ENCODE measurements at regions not wholly inside any gene's neighbourhood (a gene's known extent, or its start where the extent isn't known, plus 50 kb on each side); places are given as distances from the start of the nearest gene placed in this dataset.

GRCh38 chr1:239507826-239508225 lies 121.5 kb downstream of the CHRM3 start:
- no peaks in the 10 kb centered on the region for H3K36me3 ChIP-seq
- no peak overlapping the region for H3K27ac ChIP-seq
- 45% methylated on average over 1 of the region's 1 CpG for WGBS (ENCODE audit: insufficient coverage, low coverage, low lambda C conversion rate, missing lambda C conversion rate)
- TF ChIP-seq POLR2A (IDR thresholded peaks at IDR 0.05), result no peak
- TF ChIP-seq, protein P1, sequence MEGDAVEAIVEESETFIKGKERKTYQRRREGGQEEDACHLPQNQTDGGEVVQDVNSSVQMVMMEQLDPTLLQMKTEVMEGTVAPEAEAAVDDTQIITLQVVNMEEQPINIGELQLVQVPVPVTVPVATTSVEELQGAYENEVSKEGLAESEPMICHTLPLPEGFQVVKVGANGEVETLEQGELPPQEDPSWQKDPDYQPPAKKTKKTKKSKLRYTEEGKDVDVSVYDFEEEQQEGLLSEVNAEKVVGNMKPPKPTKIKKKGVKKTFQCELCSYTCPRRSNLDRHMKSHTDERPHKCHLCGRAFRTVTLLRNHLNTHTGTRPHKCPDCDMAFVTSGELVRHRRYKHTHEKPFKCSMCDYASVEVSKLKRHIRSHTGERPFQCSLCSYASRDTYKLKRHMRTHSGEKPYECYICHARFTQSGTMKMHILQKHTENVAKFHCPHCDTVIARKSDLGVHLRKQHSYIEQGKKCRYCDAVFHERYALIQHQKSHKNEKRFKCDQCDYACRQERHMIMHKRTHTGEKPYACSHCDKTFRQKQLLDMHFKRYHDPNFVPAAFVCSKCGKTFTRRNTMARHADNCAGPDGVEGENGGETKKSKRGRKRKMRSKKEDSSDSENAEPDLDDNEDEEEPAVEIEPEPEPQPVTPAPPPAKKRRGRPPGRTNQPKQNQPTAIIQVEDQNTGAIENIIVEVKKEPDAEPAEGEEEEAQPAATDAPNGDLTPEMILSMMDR (IDR thresholded peaks at IDR 0.05), result no peak
- no peak overlapping the region for H3K4me3 ChIP-seq
- intact Hi-C loops (cut with DNase I), result no loop called here
- no peaks in the 10 kb centered on the region for H3K27me3 ChIP-seq
- no peaks in the 10 kb centered on the region for H3K4me1 ChIP-seq
- DNase-seq, result no peak
- H3K9me3 ChIP-seq, result no peaks in the 10 kb centered on the region
- no peak for ATAC-seq

GRCh38 chr1:239511875-239512274 lies 125.5 kb downstream of the CHRM3 start:
- Histone ChIP-seq H3K4me3 (no peak overlapping the region), H3K27me3 (no peaks in the 10 kb centered on the region), H3K36me3 (no peaks in the 10 kb centered on the region), H3K27ac (no peak overlapping the region), H3K4me1 (no peaks in the 10 kb centered on the region), H3K9me3 (no peaks in the 10 kb centered on the region)
- TF ChIP-seq, protein P1 (IDR thresholded peaks at IDR 0.05), result no peak
- no peak for TF ChIP-seq POLR2A (IDR thresholded peaks at IDR 0.05)
- DNase-seq (no peak), ATAC-seq (no peak)
- WGBS (ENCODE audit: insufficient coverage, low coverage, low lambda C conversion rate, missing lambda C conversion rate), result 10% methylated on average over 2 of the region's 2 CpGs
- intact Hi-C loops (cut with DNase I), result no loop called here

DNA sequence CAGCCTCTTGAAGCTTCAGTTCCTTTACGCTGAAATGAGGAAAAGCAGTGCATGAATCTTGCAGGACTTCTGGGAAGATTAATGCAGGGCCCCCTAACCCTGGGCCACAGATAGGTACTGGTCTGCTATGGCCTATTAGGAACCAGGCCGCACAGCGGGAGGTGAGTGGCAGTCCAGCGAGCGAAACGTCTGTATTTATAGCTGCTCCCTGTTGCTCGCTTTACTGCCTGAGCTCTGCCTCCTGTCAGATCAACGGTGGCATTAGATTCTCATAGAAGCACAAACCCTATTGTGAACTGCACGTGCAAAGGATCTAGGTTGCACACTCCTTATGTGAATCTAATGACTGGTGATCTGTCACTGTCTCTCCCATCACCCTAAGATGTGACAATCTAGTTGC lies 130.2 kb downstream of the CHRM3 start:
- Histone ChIP-seq H3K4me1 (no peaks in the 10 kb centered on the region), H3K27ac (no peak overlapping the region), H3K36me3 (no peaks in the 10 kb centered on the region), H3K27me3 (no peaks in the 10 kb centered on the region), H3K9me3 (no peaks in the 10 kb centered on the region), H3K4me3 (no peak overlapping the region)
- intact Hi-C loops (cut with DNase I), result no loop called here
- no peak for DNase-seq
- WGBS (ENCODE audit: insufficient coverage, low coverage, low lambda C conversion rate, missing lambda C conversion rate), result 31% methylated on average over 2 of the region's 9 CpGs
- no peak for TF ChIP-seq POLR2A (IDR thresholded peaks at IDR 0.05)
- TF ChIP-seq, protein P1 (IDR thresholded peaks at IDR 0.05), result no peak
- ATAC-seq, result no peak

- H3K27ac ChIP-seq, result no peak overlapping the region
- DNase-seq (no peak), ATAC-seq (no peak)
- 58% methylated on average over 4 of the region's 4 CpGs for WGBS (ENCODE audit: insufficient coverage, low coverage, low lambda C conversion rate, missing lambda C conversion rate)
- no peaks in the 10 kb centered on the region for H3K9me3 ChIP-seq
- H3K4me1 ChIP-seq, result no peaks in the 10 kb centered on the region
- H3K36me3 ChIP-seq, result no peaks in the 10 kb centered on the region
- no peak overlapping the region for H3K4me3 ChIP-seq
- intact Hi-C loops (cut with DNase I), result no loop called here
- H3K27me3 ChIP-seq, result no peaks in the 10 kb centered on the region
- TF ChIP-seq, protein P1 (IDR thresholded peaks at IDR 0.05), result no peak
- TF ChIP-seq POLR2A (IDR thresholded peaks at IDR 0.05), result no peak
Measured at GRCh38 chr1:239526391-239526790, 140.0 kb downstream of the CHRM3 start.

- H3K4me3 ChIP-seq, result no peak overlapping the region
- H3K9me3 ChIP-seq, result no peaks in the 10 kb centered on the region
- H3K4me1 ChIP-seq, result no peaks in the 10 kb centered on the region
- no peak overlapping the region for H3K27ac ChIP-seq
- no peaks in the 10 kb centered on the region for H3K36me3 ChIP-seq
- ATAC-seq, result no peak
- H3K27me3 ChIP-seq, result no peaks in the 10 kb centered on the region
- TF ChIP-seq POLR2A (IDR thresholded peaks at IDR 0.05), result no peak
- TF ChIP-seq, protein P1 (IDR thresholded peaks at IDR 0.05), result no peak
- intact Hi-C loops (cut with DNase I), result no loop called here
- DNase-seq, result no peak
- 80% methylated on average over 3 of the region's 3 CpGs for WGBS (ENCODE audit: insufficient coverage, low coverage, low lambda C conversion rate, missing lambda C conversion rate)
Measured at GRCh38 chr1:239527051-239527693, 140.8 kb downstream of the CHRM3 start.

Measured in right lobe of liver (tissue), 6 donors.